Osteocyte (in vitro differentiated cells): ENCODE measurements at regions not wholly inside any gene's neighbourhood (a gene's known extent, or its start where the extent isn't known, plus 50 kb on each side); places are given as distances from the start of the nearest gene placed in this dataset.

Experiments
- DNase-seq: peaks from one replicate; pipeline ENCODE4 v3.0.0; 2021; ENCODE audit warnings: mixed read lengths; ENCODE audit not compliant: unreplicated experiment; ENCODE audit errors: extremely low spot score
- H3K27ac Mint-ChIP-seq: one replicate; pipeline ENCODE4 v1.8.0; 2021; ENCODE audit warnings: mild to moderate bottlenecking, mixed read lengths; ENCODE audit not compliant: unreplicated experiment
- H3K27me3 Mint-ChIP-seq: one replicate; pipeline ENCODE4 v1.8.0; 2021; ENCODE audit warnings: mixed read lengths; ENCODE audit not compliant: unreplicated experiment
- H3K36me3 Mint-ChIP-seq: one replicate; pipeline ENCODE4 v1.8.0; 2021; ENCODE audit warnings: mixed read lengths; ENCODE audit not compliant: unreplicated experiment
- H3K4me1 Mint-ChIP-seq: one replicate; pipeline ENCODE4 v1.8.0; 2021; ENCODE audit warnings: mixed read lengths; ENCODE audit not compliant: unreplicated experiment
- H3K4me3 Mint-ChIP-seq: one replicate; pipeline ENCODE4 v1.8.0; 2021; ENCODE audit warnings: mild to moderate bottlenecking, moderate library complexity, mixed read lengths; ENCODE audit not compliant: unreplicated experiment
- H3K9me3 Mint-ChIP-seq: one replicate; pipeline ENCODE4 v1.8.0; 2021; ENCODE audit warnings: mixed read lengths; ENCODE audit not compliant: unreplicated experiment
- TF ChIP-seq, protein P1 (sequence below): fragments of 200-600 bp; sonication (generic); IDR thresholded peaks from 2 replicates; pipeline ENCODE4 v1.5.0; 2021; ENCODE audit warnings: antibody characterized with exemption, mild to moderate bottlenecking, moderate library complexity

DNA sequence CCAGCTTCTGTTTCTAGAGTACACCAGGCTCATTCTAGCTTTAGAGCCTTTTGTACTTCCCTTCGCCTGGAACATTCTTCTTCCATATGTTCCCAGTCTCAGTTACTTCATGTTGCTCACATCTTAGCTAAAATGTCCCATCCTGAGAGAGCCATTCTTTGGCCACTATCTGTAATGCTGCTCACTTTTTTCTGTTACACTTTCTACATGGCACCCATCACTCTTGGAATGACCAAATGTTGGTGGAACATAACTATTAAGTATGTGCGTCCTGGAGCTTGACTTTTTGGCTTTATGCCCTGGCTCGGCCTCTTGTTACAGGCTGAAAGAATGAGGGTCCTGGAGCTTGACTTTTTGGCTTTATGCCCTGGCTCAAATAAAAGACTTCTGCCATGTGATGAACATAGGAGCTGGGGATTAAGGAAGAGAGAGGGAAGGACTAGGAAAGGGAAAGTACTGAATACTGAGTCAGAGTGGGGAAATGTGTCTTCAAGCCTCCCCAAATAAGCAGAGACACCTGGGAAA, 442.9 kb upstream of the ATP2B1 start:
- H3K27me3 Mint-ChIP-seq = no peaks in the 10 kb centered on the region
- no peak overlapping the region for H3K27ac Mint-ChIP-seq
- H3K4me3 Mint-ChIP-seq = no peak overlapping the region
- peaks cover 4% of the 10 kb centered on the region for H3K4me1 Mint-ChIP-seq
- no peaks in the 10 kb centered on the region for H3K9me3 Mint-ChIP-seq
- no peak for DNase-seq
- TF ChIP-seq, protein P1, sequence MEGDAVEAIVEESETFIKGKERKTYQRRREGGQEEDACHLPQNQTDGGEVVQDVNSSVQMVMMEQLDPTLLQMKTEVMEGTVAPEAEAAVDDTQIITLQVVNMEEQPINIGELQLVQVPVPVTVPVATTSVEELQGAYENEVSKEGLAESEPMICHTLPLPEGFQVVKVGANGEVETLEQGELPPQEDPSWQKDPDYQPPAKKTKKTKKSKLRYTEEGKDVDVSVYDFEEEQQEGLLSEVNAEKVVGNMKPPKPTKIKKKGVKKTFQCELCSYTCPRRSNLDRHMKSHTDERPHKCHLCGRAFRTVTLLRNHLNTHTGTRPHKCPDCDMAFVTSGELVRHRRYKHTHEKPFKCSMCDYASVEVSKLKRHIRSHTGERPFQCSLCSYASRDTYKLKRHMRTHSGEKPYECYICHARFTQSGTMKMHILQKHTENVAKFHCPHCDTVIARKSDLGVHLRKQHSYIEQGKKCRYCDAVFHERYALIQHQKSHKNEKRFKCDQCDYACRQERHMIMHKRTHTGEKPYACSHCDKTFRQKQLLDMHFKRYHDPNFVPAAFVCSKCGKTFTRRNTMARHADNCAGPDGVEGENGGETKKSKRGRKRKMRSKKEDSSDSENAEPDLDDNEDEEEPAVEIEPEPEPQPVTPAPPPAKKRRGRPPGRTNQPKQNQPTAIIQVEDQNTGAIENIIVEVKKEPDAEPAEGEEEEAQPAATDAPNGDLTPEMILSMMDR = no peak
- H3K36me3 Mint-ChIP-seq = peaks cover 2% of the 10 kb centered on the region

GRCh38 chr12:90149453-90149852, 440.8 kb upstream of the ATP2B1 start:
- Mint-ChIP-seq H3K27ac (no peak overlapping the region), H3K27me3 (no peaks in the 10 kb centered on the region), H3K4me1 (peaks cover 4% of the 10 kb centered on the region), H3K9me3 (no peaks in the 10 kb centered on the region), H3K4me3 (no peak overlapping the region), H3K36me3 (peaks cover 2% of the 10 kb centered on the region)
- DNase-seq = no peak
- TF ChIP-seq, protein P1 = no peak

DNA sequence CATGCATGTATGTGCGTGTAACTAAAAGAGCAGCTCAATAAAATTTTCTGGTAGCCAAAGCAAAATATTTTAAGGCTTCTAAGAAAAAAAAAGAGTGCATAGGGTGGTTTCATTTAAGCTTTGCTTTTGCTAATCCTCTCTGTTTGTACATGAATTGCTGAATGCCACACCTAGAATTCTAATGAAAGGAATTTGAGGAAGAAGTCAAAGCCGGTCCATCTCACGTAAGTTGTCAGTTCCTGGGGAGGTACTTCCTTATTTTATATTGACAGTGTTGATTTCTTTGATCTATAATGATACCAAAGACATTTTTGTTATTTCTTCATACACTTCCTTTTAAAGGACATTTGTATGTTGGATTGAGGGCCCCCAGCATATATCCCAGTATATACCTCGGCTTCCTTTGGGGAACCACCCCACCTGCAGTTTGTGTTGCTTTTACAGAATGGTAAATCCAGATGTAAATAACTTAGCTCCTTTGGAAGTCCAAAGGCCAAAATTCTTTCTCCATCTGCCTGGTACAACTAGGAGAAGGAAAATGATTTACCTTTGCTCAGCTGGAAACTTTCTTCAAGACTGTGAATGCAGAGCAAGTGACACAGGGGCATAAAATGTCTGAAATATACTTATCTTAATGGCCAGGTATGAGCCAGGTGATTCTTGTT, 420.9 kb upstream of the ATP2B1 start:
- no peaks in the 10 kb centered on the region for H3K27me3 Mint-ChIP-seq

GRCh38 chr12:90128526-90128925, 419.9 kb upstream of the ATP2B1 start:
- peaks cover 15% of the 10 kb centered on the region for H3K9me3 Mint-ChIP-seq
- H3K27me3 Mint-ChIP-seq = no peaks in the 10 kb centered on the region
- TF ChIP-seq, protein P1 = no peak
- H3K4me1 Mint-ChIP-seq = peaks cover 19% of the 10 kb centered on the region
- DNase-seq = no peak
- H3K4me3 Mint-ChIP-seq = no peak overlapping the region
- no peak overlapping the region for H3K27ac Mint-ChIP-seq
- H3K36me3 Mint-ChIP-seq = no peaks in the 10 kb centered on the region

More for the DNA sequence above, 420.9 kb upstream of the ATP2B1 start:
- Mint-ChIP-seq H3K9me3 (peaks cover 15% of the 10 kb centered on the region), H3K4me3 (no peak overlapping the region), H3K27ac (no peak overlapping the region), H3K36me3 (no peaks in the 10 kb centered on the region), H3K4me1 (peaks cover 19% of the 10 kb centered on the region)
- TF ChIP-seq, protein P1 = no peak
- DNase-seq = no peak

DNA sequence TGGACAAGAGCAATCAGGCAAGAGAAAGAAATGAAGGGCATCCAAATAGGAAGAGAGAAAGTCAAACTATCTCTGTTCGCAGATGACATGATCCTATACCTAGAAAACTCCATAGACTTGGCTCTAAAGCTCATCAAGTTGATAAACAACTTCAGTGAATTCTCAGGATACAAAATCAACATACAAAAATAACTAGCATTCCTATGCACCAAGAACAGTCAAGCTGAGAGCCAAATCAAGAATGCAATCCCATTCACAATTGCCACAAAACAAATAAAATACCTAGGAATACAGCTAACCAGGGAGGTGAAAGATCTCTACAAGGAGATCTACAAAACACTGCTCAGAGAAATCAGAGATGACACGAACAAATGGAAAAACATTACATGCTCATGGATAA, 417.5 kb upstream of the ATP2B1 start:
- H3K36me3 Mint-ChIP-seq = peaks cover under 1% of the 10 kb centered on the region
- no peak for DNase-seq
- H3K4me1 Mint-ChIP-seq = peaks cover 19% of the 10 kb centered on the region
- H3K9me3 Mint-ChIP-seq = peaks cover 18% of the 10 kb centered on the region
- TF ChIP-seq, protein P1 = no peak
- H3K4me3 Mint-ChIP-seq = no peak overlapping the region
- H3K27ac Mint-ChIP-seq = no peak overlapping the region
- H3K27me3 Mint-ChIP-seq = no peaks in the 10 kb centered on the region
